ENCODE measurements at regions not wholly inside any gene's neighbourhood (a gene's known extent, or its start where the extent isn't known, plus 50 kb on each side); places are given as distances from the start of the nearest gene placed in this dataset.

DNA sequence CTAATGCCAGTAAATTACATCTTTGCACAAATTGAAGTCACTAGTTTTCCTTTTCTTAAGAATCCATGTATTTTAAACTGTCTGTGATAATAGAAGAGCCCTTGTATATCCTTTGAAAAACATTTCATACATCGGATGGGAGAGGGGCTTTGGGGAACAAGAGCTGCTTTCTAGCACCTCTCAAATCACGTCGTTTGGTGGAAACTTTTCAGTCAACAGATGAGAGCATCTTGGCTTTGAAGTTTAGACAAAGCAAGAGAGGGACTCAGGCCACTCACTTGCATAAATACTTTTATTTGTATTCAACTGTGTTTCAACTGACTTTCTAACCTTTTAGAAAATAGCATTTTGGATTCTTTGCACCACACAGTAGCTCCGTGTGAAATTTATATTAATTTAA is 502.3 kb upstream of the IMPG1 start:
- TF ChIP-seq, protein P1, sequence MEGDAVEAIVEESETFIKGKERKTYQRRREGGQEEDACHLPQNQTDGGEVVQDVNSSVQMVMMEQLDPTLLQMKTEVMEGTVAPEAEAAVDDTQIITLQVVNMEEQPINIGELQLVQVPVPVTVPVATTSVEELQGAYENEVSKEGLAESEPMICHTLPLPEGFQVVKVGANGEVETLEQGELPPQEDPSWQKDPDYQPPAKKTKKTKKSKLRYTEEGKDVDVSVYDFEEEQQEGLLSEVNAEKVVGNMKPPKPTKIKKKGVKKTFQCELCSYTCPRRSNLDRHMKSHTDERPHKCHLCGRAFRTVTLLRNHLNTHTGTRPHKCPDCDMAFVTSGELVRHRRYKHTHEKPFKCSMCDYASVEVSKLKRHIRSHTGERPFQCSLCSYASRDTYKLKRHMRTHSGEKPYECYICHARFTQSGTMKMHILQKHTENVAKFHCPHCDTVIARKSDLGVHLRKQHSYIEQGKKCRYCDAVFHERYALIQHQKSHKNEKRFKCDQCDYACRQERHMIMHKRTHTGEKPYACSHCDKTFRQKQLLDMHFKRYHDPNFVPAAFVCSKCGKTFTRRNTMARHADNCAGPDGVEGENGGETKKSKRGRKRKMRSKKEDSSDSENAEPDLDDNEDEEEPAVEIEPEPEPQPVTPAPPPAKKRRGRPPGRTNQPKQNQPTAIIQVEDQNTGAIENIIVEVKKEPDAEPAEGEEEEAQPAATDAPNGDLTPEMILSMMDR (IDR thresholded peaks at IDR 0.05; ENCODE audit: low read depth, low read length, missing input control), result no peak
- TF ChIP-seq NR2F2 (IDR thresholded peaks at IDR 0.05) (no peak), EGR1 (IDR thresholded peaks at IDR 0.05; ENCODE audit: low read depth in 2 of 2) (no peak), JUND (IDR thresholded peaks at IDR 0.05) (no peak), TAF1 (conservative IDR thresholded peaks at IDR 0.05) (no peak), SP1 (IDR thresholded peaks at IDR 0.05) (no peak), RXRA (IDR thresholded peaks at IDR 0.05) (no peak), GABPA (IDR thresholded peaks at IDR 0.05 in 1 of 2, conservative IDR thresholded peaks at IDR 0.05 in 1 of 2) (no peak)
- TF ChIP-seq, protein P2, sequence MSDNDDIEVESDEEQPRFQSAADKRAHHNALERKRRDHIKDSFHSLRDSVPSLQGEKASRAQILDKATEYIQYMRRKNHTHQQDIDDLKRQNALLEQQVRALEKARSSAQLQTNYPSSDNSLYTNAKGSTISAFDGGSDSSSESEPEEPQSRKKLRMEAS (IDR thresholded peaks at IDR 0.05), result no peak

All from liver (tissue), 3 donors.